Neural progenitor cell (in vitro differentiated cells): ENCODE measurements at regions not wholly inside any gene's neighbourhood (a gene's known extent, or its start where the extent isn't known, plus 50 kb on each side); places are given as distances from the start of the nearest gene placed in this dataset.

Experiments used
- EZH2 ChIP-seq: fragments of 200-600 bp; sonication (generic); IDR thresholded peaks from 2 replicates; pipeline ENCODE4 v1.6.1; 2017; ENCODE audit warnings: antibody characterized with exemption, mild to moderate bottlenecking, moderate library complexity
- EZH2phosphoT487 ChIP-seq: fragments of 200-600 bp; sonication (generic); IDR thresholded peaks from 2 replicates; pipeline ENCODE4 v1.6.1; 2017; ENCODE audit warnings: antibody characterized with exemption
- TF ChIP-seq, protein P1 (sequence below): fragments of 200-600 bp; sonication (generic); IDR thresholded peaks from 2 replicates; pipeline ENCODE4 v1.5.1; 2017; ENCODE audit warnings: antibody characterized with exemption, mild to moderate bottlenecking

- TF ChIP-seq, protein P1, sequence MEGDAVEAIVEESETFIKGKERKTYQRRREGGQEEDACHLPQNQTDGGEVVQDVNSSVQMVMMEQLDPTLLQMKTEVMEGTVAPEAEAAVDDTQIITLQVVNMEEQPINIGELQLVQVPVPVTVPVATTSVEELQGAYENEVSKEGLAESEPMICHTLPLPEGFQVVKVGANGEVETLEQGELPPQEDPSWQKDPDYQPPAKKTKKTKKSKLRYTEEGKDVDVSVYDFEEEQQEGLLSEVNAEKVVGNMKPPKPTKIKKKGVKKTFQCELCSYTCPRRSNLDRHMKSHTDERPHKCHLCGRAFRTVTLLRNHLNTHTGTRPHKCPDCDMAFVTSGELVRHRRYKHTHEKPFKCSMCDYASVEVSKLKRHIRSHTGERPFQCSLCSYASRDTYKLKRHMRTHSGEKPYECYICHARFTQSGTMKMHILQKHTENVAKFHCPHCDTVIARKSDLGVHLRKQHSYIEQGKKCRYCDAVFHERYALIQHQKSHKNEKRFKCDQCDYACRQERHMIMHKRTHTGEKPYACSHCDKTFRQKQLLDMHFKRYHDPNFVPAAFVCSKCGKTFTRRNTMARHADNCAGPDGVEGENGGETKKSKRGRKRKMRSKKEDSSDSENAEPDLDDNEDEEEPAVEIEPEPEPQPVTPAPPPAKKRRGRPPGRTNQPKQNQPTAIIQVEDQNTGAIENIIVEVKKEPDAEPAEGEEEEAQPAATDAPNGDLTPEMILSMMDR = no peak
- TF ChIP-seq EZH2 (no peak), EZH2phosphoT487 (no peak)
These were observed 127.6 kb downstream of the SLC38A6 start for GRCh38 chr14:61108496-61109141.
